GM10248 (cell line): ENCODE measurements at regions not wholly inside any gene's neighbourhood (a gene's known extent, or its start where the extent isn't known, plus 50 kb on each side); places are given as distances from the start of the nearest gene placed in this dataset.

Source experiments
- CTCF ChIA-PET: fragments of 300-600 bp; sonication (Branson Sonifier 250); formaldehyde crosslinking; extraction: SDS; loops from one replicate; lab custom pipeline; 2021; ENCODE audit warnings: antibody characterized with exemption; lab: Yijun Ruan, JAX
- POLR2A ChIA-PET: fragments of 350-650 bp; sonication (Branson Sonifier 250); formaldehyde crosslinking; extraction: SDS; loops from one replicate; lab custom pipeline; 2020; ENCODE audit warnings: antibody characterized with exemption; lab: Yijun Ruan, JAX
- DNase-seq: peaks from one replicate; pipeline ENCODE4 v3.0.0; 2012; ENCODE audit errors: extremely low spot score
- TF ChIP-seq, protein P1 (sequence below): IDR thresholded peaks from 2 replicates; pipeline ENCODE4 v1.5.1; 2012; ENCODE audit warnings: mild to moderate bottlenecking, low read depth; ENCODE audit errors: extremely low read depth, missing control alignments, control extremely low read depth

DNA sequence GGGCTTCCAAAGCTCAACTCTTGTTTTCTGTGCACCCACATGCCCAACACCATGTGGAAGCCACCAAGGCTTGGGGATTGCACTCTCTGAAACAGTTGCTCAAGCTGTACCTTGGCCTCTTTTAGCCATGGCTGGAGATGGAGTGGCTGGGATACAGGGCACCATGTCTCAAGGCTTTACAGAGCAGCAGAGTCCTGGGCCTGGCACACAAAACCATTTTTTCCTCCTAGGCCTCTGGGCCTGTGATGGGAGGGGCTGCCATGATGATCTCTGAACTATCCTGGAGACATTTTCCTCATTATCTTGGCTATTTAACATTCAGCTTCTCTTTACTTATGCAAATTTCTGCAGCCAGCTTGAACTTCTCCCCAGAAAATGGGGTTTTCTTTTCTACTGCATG, 179.7 kb upstream of the LRP1B start:
- POLR2A ChIA-PET: no interaction called here
- CTCF ChIA-PET: no interaction called here
- TF ChIP-seq, protein P1, sequence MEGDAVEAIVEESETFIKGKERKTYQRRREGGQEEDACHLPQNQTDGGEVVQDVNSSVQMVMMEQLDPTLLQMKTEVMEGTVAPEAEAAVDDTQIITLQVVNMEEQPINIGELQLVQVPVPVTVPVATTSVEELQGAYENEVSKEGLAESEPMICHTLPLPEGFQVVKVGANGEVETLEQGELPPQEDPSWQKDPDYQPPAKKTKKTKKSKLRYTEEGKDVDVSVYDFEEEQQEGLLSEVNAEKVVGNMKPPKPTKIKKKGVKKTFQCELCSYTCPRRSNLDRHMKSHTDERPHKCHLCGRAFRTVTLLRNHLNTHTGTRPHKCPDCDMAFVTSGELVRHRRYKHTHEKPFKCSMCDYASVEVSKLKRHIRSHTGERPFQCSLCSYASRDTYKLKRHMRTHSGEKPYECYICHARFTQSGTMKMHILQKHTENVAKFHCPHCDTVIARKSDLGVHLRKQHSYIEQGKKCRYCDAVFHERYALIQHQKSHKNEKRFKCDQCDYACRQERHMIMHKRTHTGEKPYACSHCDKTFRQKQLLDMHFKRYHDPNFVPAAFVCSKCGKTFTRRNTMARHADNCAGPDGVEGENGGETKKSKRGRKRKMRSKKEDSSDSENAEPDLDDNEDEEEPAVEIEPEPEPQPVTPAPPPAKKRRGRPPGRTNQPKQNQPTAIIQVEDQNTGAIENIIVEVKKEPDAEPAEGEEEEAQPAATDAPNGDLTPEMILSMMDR: no peak
- no peak for DNase-seq

DNA sequence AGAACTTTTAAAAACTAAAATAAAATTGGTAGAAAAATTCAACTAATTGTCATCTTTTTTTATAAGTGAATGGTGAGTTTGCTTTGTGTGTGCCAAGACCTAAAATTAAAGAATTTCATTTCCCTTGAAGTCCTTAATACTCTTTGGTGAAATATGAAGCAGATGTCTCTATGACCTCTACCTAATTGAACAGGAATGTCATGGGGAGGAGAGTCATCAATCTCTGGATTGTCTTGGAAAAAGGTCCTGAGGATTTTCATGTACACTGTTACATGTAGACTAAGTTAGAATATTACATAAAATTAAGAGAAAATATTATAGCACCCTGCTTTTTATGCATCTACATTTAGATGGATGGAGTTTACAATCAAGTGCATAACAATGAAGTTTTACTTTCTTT, 177.9 kb upstream of the LRP1B start:
- CTCF ChIA-PET: no interaction called here

DNA sequence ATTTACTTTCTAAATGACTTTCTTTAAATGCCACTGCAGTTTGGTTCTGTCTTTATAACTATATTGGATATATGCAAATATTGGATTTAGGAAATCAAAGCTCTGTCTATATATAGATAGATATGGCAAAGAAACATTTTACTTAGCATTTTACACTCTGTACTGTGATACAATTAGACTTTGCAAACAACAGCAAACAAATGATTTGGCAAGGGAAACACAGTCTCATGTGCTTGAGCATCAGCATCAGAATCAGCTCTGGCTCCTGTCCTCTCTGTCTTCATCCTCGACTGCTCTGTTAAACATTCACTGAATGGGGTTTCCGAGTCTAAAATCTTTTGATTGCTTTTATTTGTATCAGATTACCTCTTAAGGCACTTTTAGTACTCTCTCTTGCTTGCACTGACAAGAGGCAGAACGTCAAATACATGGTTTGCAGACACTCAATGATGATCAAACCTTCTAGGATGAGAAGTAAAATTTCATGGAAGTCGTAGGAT, 176.8 kb upstream of the LRP1B start:
- TF ChIP-seq, protein P1: no peak
- no peak for DNase-seq
- CTCF ChIA-PET: no interaction called here
- POLR2A ChIA-PET: no interaction called here

More for the DNA sequence above, 177.9 kb upstream of the LRP1B start:
- no peak for DNase-seq
- POLR2A ChIA-PET: no interaction called here
- TF ChIP-seq, protein P1: no peak

DNA sequence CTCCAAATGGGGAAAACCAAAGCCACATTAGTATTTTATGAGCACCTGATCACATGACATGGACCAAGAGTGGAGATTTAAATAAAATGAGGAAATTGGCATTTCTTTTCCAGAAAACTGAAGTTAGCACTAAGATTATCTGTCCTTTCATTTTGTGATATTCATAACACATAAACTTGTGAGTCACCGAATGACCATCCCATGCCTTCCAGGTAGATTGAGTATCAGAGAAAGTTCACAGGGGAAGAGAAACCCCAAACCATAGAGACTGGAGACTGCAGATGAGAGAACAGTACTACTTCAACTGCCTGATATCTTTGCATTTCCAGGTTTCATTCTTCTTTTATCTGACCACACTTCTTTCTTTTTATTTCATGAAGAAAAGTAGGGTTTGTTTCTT, 176.3 kb upstream of the LRP1B start:
- CTCF ChIA-PET: no interaction called here
- POLR2A ChIA-PET: no interaction called here
- TF ChIP-seq, protein P1: no peak
- DNase-seq: no peak

DNA sequence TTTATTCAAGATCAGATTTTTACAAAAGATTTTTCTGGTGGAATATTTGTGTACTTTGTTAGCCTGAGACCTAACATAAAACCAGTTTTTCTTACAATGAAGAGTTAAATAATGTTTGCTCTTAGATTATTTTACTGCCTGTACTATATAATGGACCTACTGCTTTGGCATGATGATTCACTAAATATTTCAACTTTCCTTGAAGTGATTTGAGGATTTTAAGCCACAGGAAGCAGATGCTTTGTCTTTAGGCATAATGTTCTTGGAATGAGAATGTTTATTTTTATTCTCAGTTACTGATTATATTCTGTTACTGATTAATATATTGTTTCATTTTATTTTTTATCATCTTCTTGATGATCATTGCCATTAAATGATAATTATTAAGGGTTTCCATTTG, 175.3 kb upstream of the LRP1B start:
- DNase-seq: no peak
- TF ChIP-seq, protein P1: no peak
- CTCF ChIA-PET: no interaction called here
- POLR2A ChIA-PET: no interaction called here

DNA sequence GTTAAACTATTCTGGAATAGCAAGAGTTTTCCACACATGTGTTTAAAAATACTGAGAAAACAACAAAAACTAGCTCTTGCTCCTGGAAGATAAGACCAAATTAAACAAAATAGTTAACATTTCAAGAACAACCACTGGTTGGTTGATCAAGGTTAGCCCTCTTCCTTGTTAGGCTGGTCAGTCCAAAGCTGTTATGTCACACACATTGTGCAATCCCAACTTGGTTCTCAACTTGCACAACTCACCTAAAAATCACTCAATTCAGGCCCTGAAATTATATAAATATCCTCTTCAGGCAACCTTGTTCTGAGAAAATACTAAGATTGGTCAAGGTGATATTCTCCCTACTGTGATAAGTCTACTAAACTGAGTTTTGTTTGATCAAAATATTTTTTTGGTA, 169.7 kb upstream of the LRP1B start:
- ChIA-PET CTCF (interaction anchor here (1.4 to 2.1 kb wide), 2 partner anchors 9 to 25 kb away, joined by 4 read pairs; no protein-coding TSS in a partner anchor), POLR2A (no interaction called here)
- DNase-seq: no peak
- TF ChIP-seq, protein P1: no peak

DNA sequence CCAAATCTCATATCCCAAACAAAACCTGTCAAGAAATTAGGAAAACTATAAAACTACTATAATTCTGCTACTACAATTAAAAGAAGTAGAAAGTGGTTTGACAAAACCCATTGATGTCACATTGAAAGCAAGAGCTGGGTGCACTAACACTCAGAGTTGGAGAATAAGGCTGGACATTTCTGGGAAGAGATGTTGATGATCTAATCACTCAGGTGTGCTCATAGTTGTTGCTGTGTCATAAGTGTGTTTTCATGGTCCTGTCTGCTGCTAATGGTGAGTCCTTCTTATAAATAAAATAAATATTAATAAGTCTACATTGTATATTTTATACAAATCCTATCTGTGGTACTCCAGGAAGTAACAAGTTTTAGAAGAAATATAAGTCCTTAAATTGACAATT, 168.2 kb upstream of the LRP1B start:
- CTCF ChIA-PET: no interaction called here
- TF ChIP-seq, protein P1: no peak
- no peak for DNase-seq
- POLR2A ChIA-PET: no interaction called here
